ENCODE measurements at regions not wholly inside any gene's neighbourhood (a gene's known extent, or its start where the extent isn't known, plus 50 kb on each side); places are given as distances from the start of the nearest gene placed in this dataset.
A peak's percentile ranks its signal among the peaks of the same experiment; 100 is the strongest.

DNA sequence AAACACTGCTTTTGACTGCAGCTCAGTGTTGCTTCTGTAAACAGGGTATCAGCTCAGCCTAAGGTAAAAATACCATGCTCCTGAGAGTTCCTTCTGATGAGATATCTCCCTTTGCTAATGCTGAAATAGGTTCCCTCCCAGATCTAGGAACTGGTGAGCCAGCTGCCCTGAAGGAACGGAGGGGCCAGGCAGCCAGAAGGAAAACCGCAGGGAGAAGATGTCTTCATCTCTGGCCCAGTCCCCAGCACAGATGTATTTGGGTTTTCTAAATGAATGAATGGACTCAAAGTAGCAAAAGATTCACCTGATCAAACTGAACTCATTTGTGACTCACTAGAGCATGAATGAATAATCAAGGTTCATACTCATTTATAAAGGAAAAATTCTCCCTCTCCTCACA lies 247.8 kb downstream of the MSRB3 start:
- H3K27me3 ChIP-seq (ENCODE audit: control insufficient read depth, insufficient read depth, low read length), result no peaks in the 10 kb centered on the region
- no peaks in the 10 kb centered on the region for H3K36me3 ChIP-seq (ENCODE audit: control insufficient read depth, insufficient read depth, low read length)
- in situ Hi-C loops (cut with HindIII; ENCODE audit: low pct_unique_long_range_greater_than_20kb, low sequenced_read_pairs), result no loop called here
- 0 out of 2 replicates have a peak overlapping the region, but pooled peaks have one; percentile 19 for H3K27ac ChIP-seq (ENCODE audit: low read length)
- H3K4me1 ChIP-seq (ENCODE audit: control insufficient read depth, insufficient read depth, low read length), result no peaks in the 10 kb centered on the region
- no TSS peak for BruUV-seq (replicated peaks)
- ChIA-PET POLR2A (no interaction called here), CTCF (no interaction called here)
- intact Hi-C loops (cut with micrococcal nuclease; ENCODE audit: unreplicated experiment), result no loop called here
- no peak overlapping the region for H3K4me3 ChIP-seq (ENCODE audit: low read depth in 2 of 2, low read length in 2 of 2)
- no peaks in the 10 kb centered on the region; the same call in 1 of the 2 replicates for H3K9me3 ChIP-seq (ENCODE audit: control insufficient read depth, insufficient read depth, low read depth, low read length)
- no peak for DNase-seq (ENCODE audit: low read depth, low spot score)
- ATAC-seq, result no peak
- TF ChIP-seq, protein P1, sequence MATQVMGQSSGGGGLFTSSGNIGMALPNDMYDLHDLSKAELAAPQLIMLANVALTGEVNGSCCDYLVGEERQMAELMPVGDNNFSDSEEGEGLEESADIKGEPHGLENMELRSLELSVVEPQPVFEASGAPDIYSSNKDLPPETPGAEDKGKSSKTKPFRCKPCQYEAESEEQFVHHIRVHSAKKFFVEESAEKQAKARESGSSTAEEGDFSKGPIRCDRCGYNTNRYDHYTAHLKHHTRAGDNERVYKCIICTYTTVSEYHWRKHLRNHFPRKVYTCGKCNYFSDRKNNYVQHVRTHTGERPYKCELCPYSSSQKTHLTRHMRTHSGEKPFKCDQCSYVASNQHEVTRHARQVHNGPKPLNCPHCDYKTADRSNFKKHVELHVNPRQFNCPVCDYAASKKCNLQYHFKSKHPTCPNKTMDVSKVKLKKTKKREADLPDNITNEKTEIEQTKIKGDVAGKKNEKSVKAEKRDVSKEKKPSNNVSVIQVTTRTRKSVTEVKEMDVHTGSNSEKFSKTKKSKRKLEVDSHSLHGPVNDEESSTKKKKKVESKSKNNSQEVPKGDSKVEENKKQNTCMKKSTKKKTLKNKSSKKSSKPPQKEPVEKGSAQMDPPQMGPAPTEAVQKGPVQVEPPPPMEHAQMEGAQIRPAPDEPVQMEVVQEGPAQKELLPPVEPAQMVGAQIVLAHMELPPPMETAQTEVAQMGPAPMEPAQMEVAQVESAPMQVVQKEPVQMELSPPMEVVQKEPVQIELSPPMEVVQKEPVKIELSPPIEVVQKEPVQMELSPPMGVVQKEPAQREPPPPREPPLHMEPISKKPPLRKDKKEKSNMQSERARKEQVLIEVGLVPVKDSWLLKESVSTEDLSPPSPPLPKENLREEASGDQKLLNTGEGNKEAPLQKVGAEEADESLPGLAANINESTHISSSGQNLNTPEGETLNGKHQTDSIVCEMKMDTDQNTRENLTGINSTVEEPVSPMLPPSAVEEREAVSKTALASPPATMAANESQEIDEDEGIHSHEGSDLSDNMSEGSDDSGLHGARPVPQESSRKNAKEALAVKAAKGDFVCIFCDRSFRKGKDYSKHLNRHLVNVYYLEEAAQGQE (IDR thresholded peaks at IDR 0.05; ENCODE audit: insufficient read depth in 1 of 2, low read depth in 2 of 2, low read length in 1 of 2), result no peak
- no peak for TF ChIP-seq POLR2AphosphoS5 (IDR thresholded peaks at IDR 0.05; ENCODE audit: low read depth, low read length)
- TF ChIP-seq TCF7L2 (IDR thresholded peaks at IDR 0.05; ENCODE audit: low read depth, low read length), result no peak
- TF ChIP-seq SIN3A (IDR thresholded peaks at IDR 0.05; ENCODE audit: borderline replicate concordance, insufficient read depth, low read depth, low read length), result no peak
- TF ChIP-seq, protein P2, sequence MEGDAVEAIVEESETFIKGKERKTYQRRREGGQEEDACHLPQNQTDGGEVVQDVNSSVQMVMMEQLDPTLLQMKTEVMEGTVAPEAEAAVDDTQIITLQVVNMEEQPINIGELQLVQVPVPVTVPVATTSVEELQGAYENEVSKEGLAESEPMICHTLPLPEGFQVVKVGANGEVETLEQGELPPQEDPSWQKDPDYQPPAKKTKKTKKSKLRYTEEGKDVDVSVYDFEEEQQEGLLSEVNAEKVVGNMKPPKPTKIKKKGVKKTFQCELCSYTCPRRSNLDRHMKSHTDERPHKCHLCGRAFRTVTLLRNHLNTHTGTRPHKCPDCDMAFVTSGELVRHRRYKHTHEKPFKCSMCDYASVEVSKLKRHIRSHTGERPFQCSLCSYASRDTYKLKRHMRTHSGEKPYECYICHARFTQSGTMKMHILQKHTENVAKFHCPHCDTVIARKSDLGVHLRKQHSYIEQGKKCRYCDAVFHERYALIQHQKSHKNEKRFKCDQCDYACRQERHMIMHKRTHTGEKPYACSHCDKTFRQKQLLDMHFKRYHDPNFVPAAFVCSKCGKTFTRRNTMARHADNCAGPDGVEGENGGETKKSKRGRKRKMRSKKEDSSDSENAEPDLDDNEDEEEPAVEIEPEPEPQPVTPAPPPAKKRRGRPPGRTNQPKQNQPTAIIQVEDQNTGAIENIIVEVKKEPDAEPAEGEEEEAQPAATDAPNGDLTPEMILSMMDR (IDR thresholded peaks at IDR 0.05), result no peak

DNA sequence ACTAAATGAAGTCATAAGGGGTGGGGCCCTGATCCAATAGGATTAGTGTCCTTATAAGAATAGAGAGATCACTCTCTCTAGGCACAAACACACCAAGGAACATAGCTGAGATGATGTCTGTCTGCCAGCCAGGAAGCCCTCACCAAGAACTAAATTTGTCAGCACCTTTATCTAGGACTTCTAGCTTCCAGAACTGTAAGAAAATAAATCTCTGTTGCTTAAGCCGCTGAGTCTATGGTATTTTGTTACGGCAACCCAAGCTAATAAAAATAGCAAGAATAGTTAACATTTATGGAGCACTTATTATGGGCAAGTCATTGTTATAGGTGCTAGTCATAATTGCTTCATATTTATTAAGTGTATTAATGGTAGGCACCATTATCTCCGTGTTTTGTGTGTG lies 249.6 kb downstream of the MSRB3 start:
- Histone ChIP-seq H3K27me3 (ENCODE audit: control insufficient read depth, insufficient read depth, low read length) (no peaks in the 10 kb centered on the region), H3K9me3 (ENCODE audit: control insufficient read depth, insufficient read depth, low read depth, low read length) (no peaks in the 10 kb centered on the region; the same call in 1 of the 2 replicates), H3K4me3 (ENCODE audit: low read depth in 2 of 2, low read length in 2 of 2) (no peak overlapping the region), H3K4me1 (ENCODE audit: control insufficient read depth, insufficient read depth, low read length) (peaks cover 14% of the 10 kb centered on the region), H3K27ac (ENCODE audit: low read length) (no peak overlapping the region), H3K36me3 (ENCODE audit: control insufficient read depth, insufficient read depth, low read length) (no peaks in the 10 kb centered on the region)
- TF ChIP-seq, protein P2 (IDR thresholded peaks at IDR 0.05), result no peak
- TF ChIP-seq, protein P1 (IDR thresholded peaks at IDR 0.05; ENCODE audit: insufficient read depth in 1 of 2, low read depth in 2 of 2, low read length in 1 of 2), result no peak
- TF ChIP-seq TCF7L2 (IDR thresholded peaks at IDR 0.05; ENCODE audit: low read depth, low read length) (no peak), POLR2AphosphoS5 (IDR thresholded peaks at IDR 0.05; ENCODE audit: low read depth, low read length) (no peak), SIN3A (IDR thresholded peaks at IDR 0.05; ENCODE audit: borderline replicate concordance, insufficient read depth, low read depth, low read length) (no peak)
- ChIA-PET POLR2A (no interaction called here), CTCF (no interaction called here)
- no peak for ATAC-seq
- in situ Hi-C loops (cut with HindIII; ENCODE audit: low pct_unique_long_range_greater_than_20kb, low sequenced_read_pairs), result no loop called here
- intact Hi-C loops (cut with micrococcal nuclease; ENCODE audit: unreplicated experiment), result no loop called here
- no peak for DNase-seq (ENCODE audit: low read depth, low spot score)
- no TSS peak for BruUV-seq (replicated peaks)

Data from Panc1 (cell line).